ENCODE measurements at regions not wholly inside any gene's neighbourhood (a gene's known extent, or its start where the extent isn't known, plus 50 kb on each side); places are given as distances from the start of the nearest gene placed in this dataset.
A peak's percentile ranks its signal among the peaks of the same experiment; 100 is the strongest.
"Not testable (repeated sequence)": the region's sequence is repeated elsewhere in the genome, so short reads cannot be mapped to it uniquely, and the experiment has no call there.

DNA sequence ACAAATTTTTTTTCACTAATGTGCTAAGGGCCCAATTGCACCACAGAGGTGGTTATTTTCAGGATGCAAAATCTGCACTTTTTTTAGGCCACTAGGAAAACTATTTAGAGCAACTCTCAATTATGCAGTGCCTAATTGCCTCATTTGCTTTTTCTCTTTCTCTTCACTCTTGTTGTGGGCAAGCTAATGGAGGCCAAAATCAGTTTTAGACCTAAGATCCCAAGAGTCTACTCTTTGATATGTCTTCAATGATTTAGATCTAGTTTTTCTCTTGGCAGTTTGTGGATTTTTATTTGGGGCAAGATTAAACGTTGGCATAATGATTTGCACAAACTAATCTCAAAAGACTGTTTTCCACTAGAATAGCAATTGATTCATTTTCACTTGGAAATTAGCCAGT lies 1996.9 kb downstream of the LRRC4C start:
- DNase-seq (ENCODE audit: low spot score), result no peak

GRCh38 chr11:39461066-39461465 lies 1998.4 kb downstream of the LRRC4C start:
- no peak for DNase-seq (ENCODE audit: low spot score)

DNA sequence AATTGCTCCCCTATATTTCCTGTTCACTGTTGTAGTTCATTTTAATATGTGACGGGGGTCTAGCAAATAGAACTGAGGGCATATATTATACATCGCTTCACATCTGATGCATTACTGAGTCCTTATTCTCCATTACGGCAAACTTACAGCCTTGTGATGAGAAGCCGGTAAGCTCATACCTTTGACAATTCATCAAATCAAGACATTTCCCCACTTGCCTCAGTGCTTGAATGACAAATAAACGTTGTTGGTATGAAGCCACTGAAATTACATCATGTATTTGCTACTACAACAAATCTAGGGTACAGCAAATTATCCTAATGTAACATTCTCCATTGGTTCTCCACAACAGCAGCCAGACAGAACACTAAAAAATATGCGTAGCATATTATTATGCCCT lies 1999.8 kb downstream of the LRRC4C start:
- DNase-seq (ENCODE audit: low spot score), result no peak

GRCh38 chr11:39458481-39458880 lies 2001.0 kb downstream of the LRRC4C start:
- no peak for DNase-seq (ENCODE audit: low spot score)

GRCh38 chr11:39443424-39444022 lies 2015.9 kb downstream of the LRRC4C start:
- no peak for DNase-seq (ENCODE audit: low spot score)

GRCh38 chr11:39442177-39442576 lies 2017.3 kb downstream of the LRRC4C start:
- DNase-seq (ENCODE audit: low spot score), result no peak

DNA sequence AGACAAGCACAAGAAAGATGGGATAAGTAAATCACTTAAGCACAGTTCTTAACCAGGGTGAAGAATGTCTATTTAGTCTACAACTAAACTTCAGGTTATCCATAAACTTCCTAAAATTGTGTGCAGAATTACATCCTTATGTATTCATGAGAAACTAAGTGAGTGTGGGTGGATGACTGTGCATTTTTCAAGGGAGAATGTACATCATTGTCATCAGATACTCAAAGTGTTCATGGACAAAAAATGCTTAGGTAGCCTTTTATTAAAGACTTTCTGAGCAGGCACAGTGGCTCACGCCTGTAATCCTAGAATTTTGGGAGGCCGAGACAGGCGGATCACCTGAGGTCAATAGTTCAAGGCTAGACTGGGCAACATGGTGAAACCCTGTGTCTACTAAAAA lies 2023.8 kb downstream of the LRRC4C start:
- no peak for DNase-seq (ENCODE audit: low spot score)

GRCh38 chr11:39434466-39434865 lies 2025.0 kb downstream of the LRRC4C start:
- DNase-seq (ENCODE audit: low spot score), result no peak

- no peak for DNase-seq (ENCODE audit: low spot score)
These were observed 2026.5 kb downstream of the LRRC4C start for GRCh38 chr11:39432929-39433328.

- no peak for DNase-seq (ENCODE audit: low spot score)
These were observed 2034.2 kb downstream of the LRRC4C start for GRCh38 chr11:39425226-39425625.

GRCh38 chr11:39412117-39412516 lies 2047.3 kb downstream of the LRRC4C start:
- no peak for DNase-seq (ENCODE audit: low spot score)

- no peak for DNase-seq (ENCODE audit: low spot score)
These were observed 2073.5 kb downstream of the LRRC4C start for GRCh38 chr11:39385911-39386310.

- peak; percentile 68 for DNase-seq (ENCODE audit: low spot score)
These were observed 2084.3 kb downstream of the LRRC4C start for GRCh38 chr11:39374963-39375698.

DNA sequence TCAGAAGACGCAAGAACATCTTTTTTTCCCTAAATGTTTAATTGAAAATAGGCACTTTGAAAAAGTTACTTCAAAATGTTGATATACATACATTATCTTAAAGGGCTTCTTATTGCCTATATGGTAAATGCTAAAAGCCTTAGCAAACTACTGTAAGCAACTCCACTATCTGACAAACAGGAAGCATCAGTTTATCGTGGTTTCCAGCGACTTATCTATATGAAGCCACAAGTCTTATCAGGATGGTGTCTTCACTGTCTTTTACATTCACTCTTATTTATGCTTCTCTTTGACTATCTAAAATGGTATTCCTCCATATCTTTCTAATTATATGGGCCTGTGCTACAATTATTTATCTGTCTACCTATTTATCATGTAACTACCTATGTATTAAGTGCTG lies 2091.9 kb downstream of the LRRC4C start:
- DNase-seq (ENCODE audit: low spot score), result peak; percentile 27

- DNase-seq (ENCODE audit: low spot score), result no peak
These were observed 2093.5 kb downstream of the LRRC4C start for GRCh38 chr11:39365809-39366436.

DNA sequence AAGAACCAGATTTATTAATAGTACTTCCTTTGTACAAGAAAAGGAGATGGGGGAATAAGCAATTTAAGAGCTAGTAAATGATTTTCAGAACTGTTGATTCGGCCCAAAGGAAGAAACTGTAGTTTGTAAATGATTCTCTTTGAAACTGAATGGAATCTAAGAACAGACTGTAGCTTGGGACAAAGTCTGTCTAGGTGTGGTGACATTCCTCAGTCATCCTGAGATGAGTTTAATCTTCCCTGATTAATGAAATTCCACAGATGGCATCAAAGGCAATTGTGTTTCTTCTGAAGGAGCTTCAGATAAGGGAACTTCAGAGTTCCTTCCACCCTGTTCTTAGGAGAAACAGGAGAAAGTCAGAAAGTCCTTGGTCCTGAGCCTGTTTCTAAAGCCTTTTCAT lies 2095.9 kb downstream of the LRRC4C start:
- DNase-seq (ENCODE audit: low spot score), result no peak

- DNase-seq (ENCODE audit: low spot score), result no peak
These were observed 2097.9 kb downstream of the LRRC4C start for GRCh38 chr11:39361557-39361956.

DNA sequence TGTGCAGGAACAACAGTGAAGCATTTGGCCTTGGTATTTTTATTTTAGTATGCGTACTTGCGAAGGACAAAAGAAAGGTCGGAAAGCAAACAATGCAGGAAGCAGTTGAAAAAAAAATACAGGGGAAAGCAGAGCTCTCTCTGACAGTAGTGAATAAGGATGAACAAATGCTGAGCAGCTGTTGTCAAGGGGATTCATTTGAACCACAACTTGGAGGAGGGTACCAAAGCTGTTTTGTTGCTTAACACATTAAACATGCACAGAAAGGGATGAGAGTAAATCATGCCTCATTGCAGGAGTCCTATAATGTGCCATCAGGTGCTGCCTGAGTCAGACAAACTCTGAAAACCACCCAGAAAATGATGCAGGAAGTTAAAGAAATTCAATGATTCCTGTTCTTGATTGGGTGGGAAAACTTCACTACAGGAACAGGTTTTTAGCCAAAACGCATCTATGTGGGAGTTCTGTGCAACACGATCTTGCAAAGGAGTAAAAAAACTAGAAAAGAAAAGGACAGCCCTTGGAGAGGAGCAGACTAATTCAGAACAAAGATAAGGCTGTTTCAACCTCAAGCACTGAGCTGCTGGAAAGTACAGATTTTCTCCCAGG lies 2113.5 kb downstream of the LRRC4C start:
- DNase-seq (ENCODE audit: low spot score), result no peak

GRCh38 chr11:39341461-39341860 lies 2118.0 kb downstream of the LRRC4C start:
- no peak for DNase-seq (ENCODE audit: low spot score)

DNA sequence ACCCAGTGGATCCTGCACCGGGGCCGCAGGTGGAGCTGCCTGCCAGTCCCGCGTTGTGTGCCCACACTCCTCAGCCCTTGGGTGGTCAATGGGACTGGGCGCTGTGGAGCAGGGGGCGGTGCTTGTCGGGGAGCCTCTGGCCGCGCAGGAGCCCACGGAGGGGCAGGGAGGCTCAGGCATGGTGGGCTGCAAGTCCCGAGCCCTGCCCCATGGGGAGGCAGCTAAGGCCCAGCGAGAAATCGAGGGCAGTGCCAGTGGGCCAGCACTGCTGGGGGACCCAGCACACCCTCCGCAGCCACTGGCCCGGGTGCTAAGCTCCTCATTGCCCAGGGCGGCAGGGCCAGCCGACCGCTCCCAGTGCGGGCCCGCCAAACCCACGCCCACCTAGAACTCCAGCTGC lies 2126.4 kb downstream of the LRRC4C start:
- not testable (repeated sequence) for DNase-seq (ENCODE audit: low spot score)

DNA sequence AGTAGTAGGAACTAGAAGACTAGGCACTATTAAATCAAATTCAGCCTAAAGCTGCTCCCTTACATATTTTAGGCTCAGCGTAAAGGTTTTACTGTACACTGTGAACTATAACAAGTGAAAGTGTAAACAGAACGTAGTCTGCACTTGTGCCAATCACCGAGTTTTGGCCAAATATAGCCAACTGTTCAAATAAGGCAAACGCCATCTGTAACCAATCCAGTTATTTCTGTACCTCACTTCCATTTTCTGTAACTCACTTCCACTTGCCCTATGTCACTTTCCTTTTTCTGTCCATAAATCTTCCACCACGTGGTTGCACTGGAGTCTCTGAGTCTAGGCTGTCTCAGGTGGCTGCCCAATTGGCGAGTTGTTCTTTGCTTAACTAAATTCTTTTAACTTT lies 2132.2 kb downstream of the LRRC4C start:
- DNase-seq (ENCODE audit: low spot score), result no peak

GRCh38 chr11:39311888-39312287 lies 2147.6 kb downstream of the LRRC4C start:
- DNase-seq (ENCODE audit: low spot score), result not testable (repeated sequence)

GRCh38 chr11:39304586-39304985 lies 2154.9 kb downstream of the LRRC4C start:
- DNase-seq (ENCODE audit: low spot score), result no peak

Data from CD4-positive, alpha-beta T cell treated with Interleukin-2 at 100 ng/mL for 4 hours (primary cell).